WI38 (cell line): ENCODE measurements at regions not wholly inside any gene's neighbourhood (a gene's known extent, or its start where the extent isn't known, plus 50 kb on each side); places are given as distances from the start of the nearest gene placed in this dataset.

Experiments used
- H3K4me3 ChIP-seq: 2 replicates; pipeline ENCODE4 v1.5.1; 2011; ENCODE audit warnings: low read depth, mild to moderate bottlenecking, control low read depth, low read length
- CTCF ChIP-seq: IDR thresholded peaks from 2 replicates; pipeline ENCODE4 v1.5.1; 2012; ENCODE audit warnings: low read depth, mild to moderate bottlenecking, control low read depth, low read length

- no peak for TF ChIP-seq CTCF
- H3K4me3 ChIP-seq: no peak overlapping the region
Measured at GRCh38 chr7:33701189-33701740, 204.1 kb upstream of the BMPER start.

- no peak for TF ChIP-seq CTCF
- H3K4me3 ChIP-seq: no peak overlapping the region
Measured at GRCh38 chr7:33701927-33702326, 203.4 kb upstream of the BMPER start.

- no peak for TF ChIP-seq CTCF
Measured at GRCh38 chr7:33702514-33703054, 202.8 kb upstream of the BMPER start.

GRCh38 chr7:33705333-33705833 lies 200.0 kb upstream of the BMPER start:
- H3K4me3 ChIP-seq: no peak overlapping the region
- no peak for TF ChIP-seq CTCF

More at GRCh38 chr7:33702514-33703054, 202.8 kb upstream of the BMPER start:
- no peak overlapping the region for H3K4me3 ChIP-seq

DNA sequence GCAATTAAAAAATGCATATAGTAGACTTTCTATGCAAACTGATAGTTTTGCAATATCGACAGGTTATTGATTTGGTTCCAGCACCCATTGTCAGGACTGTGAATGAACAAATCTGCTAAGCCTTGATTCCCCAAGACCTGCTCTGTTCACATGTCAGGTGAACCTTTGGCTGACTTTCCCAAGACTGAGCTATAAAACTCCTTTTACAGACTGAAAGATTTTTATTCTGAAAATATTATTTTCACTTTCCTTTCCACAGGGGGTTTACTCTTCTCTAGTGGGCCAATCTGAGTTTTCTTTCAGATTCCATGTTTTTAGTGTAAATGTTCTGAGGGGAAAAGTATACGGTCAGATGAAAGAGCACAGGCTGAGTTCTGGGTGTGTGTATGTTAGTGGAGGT lies 199.2 kb upstream of the BMPER start:
- H3K4me3 ChIP-seq: no peak overlapping the region
- no peak for TF ChIP-seq CTCF

DNA sequence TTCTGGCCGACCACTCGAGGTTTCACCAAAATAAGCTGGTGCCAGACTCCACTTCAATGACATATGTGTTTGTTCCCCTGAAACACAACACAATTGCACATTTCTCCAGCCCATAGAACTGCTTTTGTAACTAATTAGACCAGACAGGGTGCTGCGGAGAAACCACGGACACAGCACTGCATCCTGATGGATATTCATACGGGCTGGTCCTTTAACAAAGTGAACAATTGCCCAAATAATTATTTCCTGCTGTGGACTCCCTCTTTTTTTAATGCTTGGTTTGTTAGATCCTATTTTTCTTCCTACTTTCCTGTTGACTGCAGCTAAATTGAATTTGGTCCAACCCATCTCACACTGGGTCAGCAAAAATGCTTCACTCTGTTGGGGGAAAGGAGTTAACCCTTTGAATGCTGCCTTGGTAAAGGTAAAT lies 198.6 kb upstream of the BMPER start:
- TF ChIP-seq CTCF: no peak
- H3K4me3 ChIP-seq: no peak overlapping the region

GRCh38 chr7:33707427-33707826 lies 197.9 kb upstream of the BMPER start:
- no peak for TF ChIP-seq CTCF
- H3K4me3 ChIP-seq: no peak overlapping the region
